Endothelial cell of umbilical vein (primary cell): ENCODE measurements at regions not wholly inside any gene's neighbourhood (a gene's known extent, or its start where the extent isn't known, plus 50 kb on each side); places are given as distances from the start of the nearest gene placed in this dataset.

ENCODE experiments used
- CTCF ChIP-seq, 2 donors: IDR thresholded peaks; 1 replicate in 1 of 2; 2 replicates in 1 of 2; pipeline ENCODE4 v1.5.1; 2011; ENCODE audit warnings: low read length in 2 of 2, mild to moderate bottlenecking in 2 of 2, moderate library complexity in 2 of 2, control low read depth in 1 of 2, inconsistent platforms in 1 of 2, low read depth in 1 of 2; ENCODE audit not compliant: insufficient read depth in 1 of 2; ENCODE audit errors: extremely low read depth in 1 of 2
- FOS ChIP-seq: IDR thresholded peaks from 2 replicates; pipeline ENCODE4 v1.6.1; 2011; ENCODE audit warnings: mild to moderate bottlenecking, low read length, moderate library complexity, borderline replicate concordance; ENCODE audit not compliant: insufficient read depth
- POLR2A ChIP-seq: IDR thresholded peaks from 2 replicates; pipeline ENCODE4 v1.6.1; 2012; ENCODE audit warnings: low read depth, mild to moderate bottlenecking, control low read depth, low read length

GRCh38 chr3:194278186-194278845 lies 72.8 kb downstream of the CPN2 start:
- TF ChIP-seq CTCF (IDR thresholded peaks at IDR 0.05; ENCODE audit: extremely low read depth in 1 of 2, insufficient read depth in 1 of 2, low read depth in 1 of 2, low read length in 2 of 2) (no peak), POLR2A (no peak), FOS (no peak)
